Ovary (tissue), 7 donors: ENCODE measurements at regions not wholly inside any gene's neighbourhood (a gene's known extent, or its start where the extent isn't known, plus 50 kb on each side); places are given as distances from the start of the nearest gene placed in this dataset.

Experiments
- DNase-seq, 5 donors: peaks; one replicate each; pipeline ENCODE4 v3.0.0-alpha.2; 2019 to 2020
- H3K27ac ChIP-seq, 2 donors: fragments of 200-600 bp; one replicate each; pipeline versions ENCODE4 v1.5.1 to v1.8.0; 2019 to 2022
- H3K27me3 ChIP-seq: fragments of 200-600 bp; one replicate; pipeline ENCODE4 v1.8.0; 2022
- H3K36me3 ChIP-seq: fragments of 200-600 bp; sonication (generic); one replicate; pipeline ENCODE4 v1.5.1; 2019
- H3K4me1 ChIP-seq: one replicate; pipeline ENCODE4 v1.8.1; 2013; ENCODE audit warnings: mild to moderate bottlenecking, moderate library complexity; ENCODE audit not compliant: insufficient read depth
- H3K4me3 ChIP-seq: fragments of 200-600 bp; sonication (generic); one replicate; pipeline ENCODE4 v1.5.1; 2017
- H3K9me3 ChIP-seq, 2 donors: fragments of 200-600 bp in 1 of 2; sonication (generic) in 1 of 2; one replicate each; pipeline versions ENCODE4 v1.5.1 to v1.8.1; 2013 to 2019; ENCODE audit warnings: mild to moderate bottlenecking in 1 of 2, moderate library complexity in 1 of 2
- EP300 ChIP-seq: sonication (generic); formaldehyde crosslinking; IDR thresholded peaks from one replicate; pipeline ENCODE4 v1.6.1; 2017; ENCODE audit warnings: antibody characterized with exemption
- POLR2A ChIP-seq: fragments of 450-650 bp; IDR thresholded peaks from one replicate; pipeline ENCODE4 v1.6.1; 2017; ENCODE audit warnings: antibody characterized with exemption, mild to moderate bottlenecking, moderate library complexity
- WGBS, 3 donors: extraction: QIAGEN DNeasy Blood & Tissue Kit in 1 of 3; methylation state at CpG; one replicate each; pipeline versions ENCODE4 v1.1.5 to v1.1.7; 2013 to 2017; 5-methylcytosine and 5-hydroxymethylcytosine counted together
- intact Hi-C, 4 donors: fragments of 100-400 bp; cut with DNase I; formaldehyde crosslinking; loops; one replicate each; pipeline versions ENCODE4 v1.11.0 to v1.15.1; 2022 to 2023
- TF ChIP-seq, protein P1 (sequence below), 3 donors: fragments of 450-650 bp in 2 of 3; fragments of 200-600 bp in 1 of 3; IDR thresholded peaks; one replicate each; pipeline versions ENCODE4 v1.5.1 to v1.8.0; 2016 to 2022; ENCODE audit warnings: antibody characterized with exemption in 3 of 3, mild to moderate bottlenecking in 1 of 3
- donor health status: DM: no; HTN: no; CAD: no; lungs with moderate emphysema.
- donor health status: DM: no; HTN: no; CAD: no.
- donor health status: Bipolar disorder and iron deficiency.
- donor health status: DM: no; HTN: no; CAD: no.
- donor health status: DM: yes; HTN: yes; CAD: no.

DNA sequence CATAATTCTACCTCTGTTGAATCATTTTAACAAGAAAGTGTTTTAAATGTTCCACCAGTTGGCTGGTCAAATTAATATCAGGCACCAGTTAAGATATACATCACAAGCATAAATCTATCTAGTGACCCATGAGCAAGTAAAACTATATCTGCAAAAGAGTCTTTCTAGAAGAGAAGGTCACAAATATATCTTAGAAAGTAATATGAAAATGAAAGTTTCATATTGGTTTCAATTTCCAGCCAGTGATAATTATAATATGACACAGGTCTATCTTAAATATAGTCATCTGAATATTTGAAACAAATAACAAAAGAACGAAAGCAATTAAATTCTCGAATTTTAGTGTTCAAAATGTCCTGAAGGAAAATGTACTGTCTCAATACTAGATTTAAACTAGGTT, 282.5 kb upstream of the KYNU start:
- intact Hi-C loops, result no loop called here
- 75 to 86% (median 84%) methylated on average over 2 of the region's 2 CpGs for WGBS, 3 donors

DNA sequence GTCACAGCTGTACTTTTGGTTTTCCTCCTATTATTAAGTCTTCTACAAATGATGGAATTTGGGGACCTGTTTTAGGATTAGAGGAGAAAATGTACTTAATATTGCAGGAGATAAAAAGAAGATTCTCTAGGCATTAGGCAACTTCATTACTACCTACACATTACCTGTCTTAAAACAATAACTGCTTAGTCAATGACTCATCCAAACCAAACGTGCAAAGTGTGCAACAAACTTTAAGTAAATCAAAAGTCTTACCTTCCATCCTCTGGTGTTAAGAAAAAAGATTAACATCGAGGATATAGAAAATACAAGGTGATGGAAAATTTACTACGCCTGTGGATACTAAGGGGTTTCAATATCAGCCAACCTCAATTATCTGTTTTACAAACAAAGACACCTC, 285.3 kb upstream of the KYNU start:
- 56 to 76% (median 60%) methylated on average over 3 of the region's 3 CpGs for WGBS, 3 donors
- Histone ChIP-seq H3K4me3 (no peak overlapping the region), H3K9me3 (no peaks in the 10 kb centered on the region), H3K27ac (no peak overlapping the region), H3K4me1 (no peaks in the 10 kb centered on the region), H3K36me3 (no peaks in the 10 kb centered on the region), H3K27me3 (no peaks in the 10 kb centered on the region)
- TF ChIP-seq POLR2A (no peak), EP300 (no peak)
- TF ChIP-seq, protein P1, sequence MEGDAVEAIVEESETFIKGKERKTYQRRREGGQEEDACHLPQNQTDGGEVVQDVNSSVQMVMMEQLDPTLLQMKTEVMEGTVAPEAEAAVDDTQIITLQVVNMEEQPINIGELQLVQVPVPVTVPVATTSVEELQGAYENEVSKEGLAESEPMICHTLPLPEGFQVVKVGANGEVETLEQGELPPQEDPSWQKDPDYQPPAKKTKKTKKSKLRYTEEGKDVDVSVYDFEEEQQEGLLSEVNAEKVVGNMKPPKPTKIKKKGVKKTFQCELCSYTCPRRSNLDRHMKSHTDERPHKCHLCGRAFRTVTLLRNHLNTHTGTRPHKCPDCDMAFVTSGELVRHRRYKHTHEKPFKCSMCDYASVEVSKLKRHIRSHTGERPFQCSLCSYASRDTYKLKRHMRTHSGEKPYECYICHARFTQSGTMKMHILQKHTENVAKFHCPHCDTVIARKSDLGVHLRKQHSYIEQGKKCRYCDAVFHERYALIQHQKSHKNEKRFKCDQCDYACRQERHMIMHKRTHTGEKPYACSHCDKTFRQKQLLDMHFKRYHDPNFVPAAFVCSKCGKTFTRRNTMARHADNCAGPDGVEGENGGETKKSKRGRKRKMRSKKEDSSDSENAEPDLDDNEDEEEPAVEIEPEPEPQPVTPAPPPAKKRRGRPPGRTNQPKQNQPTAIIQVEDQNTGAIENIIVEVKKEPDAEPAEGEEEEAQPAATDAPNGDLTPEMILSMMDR (IDR thresholded peaks at IDR 0.05), result no peak
- intact Hi-C loops, result no loop called here
- no peak for DNase-seq

More for the DNA sequence above, 282.5 kb upstream of the KYNU start:
- no peak for DNase-seq
- TF ChIP-seq POLR2A, result no peak
- TF ChIP-seq, protein P1 (IDR thresholded peaks at IDR 0.05), result no peak
- no peak for TF ChIP-seq EP300
- Histone ChIP-seq H3K4me1 (no peaks in the 10 kb centered on the region), H3K27ac (no peak overlapping the region), H3K4me3 (no peak overlapping the region), H3K9me3 (no peaks in the 10 kb centered on the region), H3K36me3 (no peaks in the 10 kb centered on the region), H3K27me3 (no peaks in the 10 kb centered on the region)

DNA sequence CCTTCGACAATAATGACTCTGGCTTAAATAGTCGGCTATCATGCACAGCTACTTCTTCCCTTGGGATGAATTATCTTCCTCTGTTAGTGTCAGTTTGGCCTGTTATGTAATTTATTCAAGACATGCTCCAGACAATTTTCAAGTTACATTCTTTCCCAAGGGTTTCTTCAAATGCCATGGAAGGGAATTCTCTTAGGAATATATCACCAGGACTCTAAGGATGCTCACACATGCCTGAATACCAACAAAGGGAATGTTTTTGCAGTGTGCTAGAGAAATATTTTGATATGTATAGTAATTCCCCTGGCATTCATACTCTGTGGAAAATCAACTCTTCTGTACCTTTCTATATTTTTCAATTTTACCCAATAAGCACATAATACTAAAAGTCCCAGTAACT, 286.0 kb upstream of the KYNU start:
- DNase-seq, result no peak
- intact Hi-C loops, result no loop called here
- no peaks in the 10 kb centered on the region for H3K27me3 ChIP-seq
- H3K36me3 ChIP-seq, result no peaks in the 10 kb centered on the region
- H3K27ac ChIP-seq, result no peak overlapping the region
- H3K4me1 ChIP-seq, result no peaks in the 10 kb centered on the region
- no peak for TF ChIP-seq EP300
- TF ChIP-seq, protein P1 (IDR thresholded peaks at IDR 0.05), result no peak
- TF ChIP-seq POLR2A, result no peak
- H3K4me3 ChIP-seq, result no peak overlapping the region
- 76 to 86% (median 76%) methylated on average over 2 of the region's 2 CpGs for WGBS, 3 donors
- H3K9me3 ChIP-seq, result no peaks in the 10 kb centered on the region

DNA sequence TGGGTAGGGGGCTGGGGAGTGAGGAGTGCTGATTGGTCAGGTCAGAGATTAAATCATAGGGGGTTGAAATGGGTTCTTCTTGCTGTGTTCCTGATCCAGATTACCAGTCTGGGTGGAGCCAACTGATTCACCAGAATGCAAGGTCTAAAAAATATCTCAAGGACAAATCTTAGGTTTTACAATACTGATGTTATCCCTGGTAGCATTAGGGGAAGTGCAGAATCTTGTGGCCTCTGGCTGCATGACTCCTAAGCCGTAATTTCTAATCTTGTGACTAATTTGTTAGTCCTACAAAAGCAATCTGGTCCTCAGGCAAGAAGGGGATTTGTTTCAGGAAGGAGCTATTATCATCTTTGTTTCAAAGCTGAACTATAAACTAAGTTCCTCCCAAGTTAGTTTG, 289.2 kb upstream of the KYNU start:
- no peak for DNase-seq
- H3K36me3 ChIP-seq, result no peaks in the 10 kb centered on the region
- intact Hi-C loops, result no loop called here
- no peaks in the 10 kb centered on the region for H3K4me1 ChIP-seq
- no peaks in the 10 kb centered on the region for H3K27me3 ChIP-seq
- 60 to 83% (median 74%) methylated on average over 1 of the region's 1 CpG for WGBS, 3 donors
- TF ChIP-seq, protein P1 (IDR thresholded peaks at IDR 0.05), result no peak
- TF ChIP-seq POLR2A, result no peak
- no peak for TF ChIP-seq EP300
- no peak overlapping the region for H3K4me3 ChIP-seq
- H3K9me3 ChIP-seq, result no peaks in the 10 kb centered on the region
- no peak overlapping the region for H3K27ac ChIP-seq
